ENCODE measurements at regions not wholly inside any gene's neighbourhood (a gene's known extent, or its start where the extent isn't known, plus 50 kb on each side); places are given as distances from the start of the nearest gene placed in this dataset.
"Not testable (repeated sequence)": the region's sequence is repeated elsewhere in the genome, so short reads cannot be mapped to it uniquely, and the experiment has no call there.

DNA sequence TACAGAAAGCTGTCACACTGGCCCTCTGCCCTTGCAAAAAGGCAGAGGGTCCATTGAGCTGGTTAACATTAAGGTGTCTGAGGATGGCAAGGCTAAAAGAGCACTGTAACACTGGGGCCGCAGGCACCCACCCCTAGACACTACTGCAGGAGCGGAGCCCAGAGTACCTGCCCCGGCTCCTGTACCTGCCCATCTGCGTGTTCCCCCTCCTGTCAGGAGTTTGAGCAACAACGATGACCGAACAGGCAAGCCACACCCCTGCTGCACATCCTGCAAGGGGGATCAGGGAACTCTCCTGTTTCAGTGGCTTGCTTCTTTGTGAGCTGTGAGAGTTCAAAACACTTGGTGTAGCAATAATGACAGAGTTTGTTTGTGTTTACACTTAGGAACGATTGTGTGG, 117.4 kb upstream of the STARD13 start:
- ATAC-seq (no peak), DNase-seq (no peak)
- Mint-ChIP-seq H3K27me3 (ENCODE audit: low read depth) (no peaks in the 10 kb centered on the region), H3K9me3 (ENCODE audit: insufficient read depth) (no peaks in the 10 kb centered on the region), H3K4me1 (ENCODE audit: low read depth) (no peaks in the 10 kb centered on the region), H3K4me3 (no peak overlapping the region), H3K27ac (no peak overlapping the region), H3K36me3 (ENCODE audit: low read depth) (no peaks in the 10 kb centered on the region)
- CTCF ChIA-PET: no interaction called here
- POLR2A ChIA-PET: no interaction called here

DNA sequence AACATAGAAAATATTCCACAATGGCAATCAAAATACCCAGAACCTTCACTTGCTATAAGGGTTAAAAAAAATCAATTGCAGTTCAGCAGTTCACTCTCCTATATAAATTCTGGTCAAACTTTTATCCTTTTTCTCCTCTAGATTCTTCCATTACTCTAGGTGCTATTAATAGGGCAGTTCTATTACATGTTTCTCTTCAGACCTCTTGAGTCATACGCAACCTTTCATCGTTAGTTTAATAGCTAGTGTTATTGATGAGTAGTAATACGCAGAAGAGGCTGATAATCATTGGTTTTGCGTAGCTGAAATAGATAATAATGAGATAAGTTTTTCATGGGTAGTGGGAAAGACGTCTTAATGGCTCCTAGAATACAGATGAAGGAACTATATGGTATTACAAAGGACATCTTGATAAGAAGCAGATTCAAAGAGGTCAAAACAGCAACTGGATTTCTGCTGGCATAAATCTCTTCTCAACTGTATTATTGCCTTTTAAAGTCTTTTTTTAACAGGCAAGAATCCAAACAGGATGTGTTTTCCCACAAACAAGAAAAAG, 118.3 kb upstream of the STARD13 start:
- CTCF ChIA-PET: no interaction called here
- Mint-ChIP-seq H3K9me3 (ENCODE audit: insufficient read depth) (no peaks in the 10 kb centered on the region), H3K4me1 (ENCODE audit: low read depth) (no peaks in the 10 kb centered on the region), H3K27me3 (ENCODE audit: low read depth) (peaks cover 2% of the 10 kb centered on the region), H3K36me3 (ENCODE audit: low read depth) (no peaks in the 10 kb centered on the region), H3K27ac (no peak overlapping the region), H3K4me3 (no peak overlapping the region)
- DNase-seq: no peak
- POLR2A ChIA-PET: no interaction called here
- no peak for ATAC-seq

DNA sequence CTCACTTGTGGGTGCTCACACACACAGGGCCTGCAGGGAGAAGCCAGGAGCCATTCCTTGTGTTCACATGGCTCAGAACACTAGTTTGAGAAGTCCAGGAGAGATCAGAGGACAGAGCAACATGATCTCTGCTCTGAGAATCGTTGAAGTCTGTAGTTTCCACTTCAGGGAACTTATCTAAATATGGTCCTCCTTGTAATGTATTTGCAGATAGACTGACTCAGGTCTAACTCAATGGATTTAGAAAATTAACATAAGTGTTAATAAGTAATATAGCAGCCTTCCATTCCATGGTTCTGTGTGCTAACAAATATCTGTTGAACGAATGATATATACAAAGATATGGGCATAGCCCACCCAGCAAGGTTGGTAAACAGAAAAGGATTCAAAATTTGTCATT, 119.8 kb upstream of the STARD13 start:
- Mint-ChIP-seq H3K27ac (no peak overlapping the region), H3K36me3 (ENCODE audit: low read depth) (no peaks in the 10 kb centered on the region), H3K9me3 (ENCODE audit: insufficient read depth) (no peaks in the 10 kb centered on the region), H3K4me1 (ENCODE audit: low read depth) (no peaks in the 10 kb centered on the region), H3K4me3 (no peak overlapping the region), H3K27me3 (ENCODE audit: low read depth) (peaks cover 2% of the 10 kb centered on the region)
- no peak for DNase-seq
- ChIA-PET CTCF (interaction anchor here (1.0 kb wide), 1 partner anchor 33 kb away, joined by 3 read pairs; no protein-coding TSS in a partner anchor), POLR2A (no interaction called here)
- no peak for ATAC-seq

DNA sequence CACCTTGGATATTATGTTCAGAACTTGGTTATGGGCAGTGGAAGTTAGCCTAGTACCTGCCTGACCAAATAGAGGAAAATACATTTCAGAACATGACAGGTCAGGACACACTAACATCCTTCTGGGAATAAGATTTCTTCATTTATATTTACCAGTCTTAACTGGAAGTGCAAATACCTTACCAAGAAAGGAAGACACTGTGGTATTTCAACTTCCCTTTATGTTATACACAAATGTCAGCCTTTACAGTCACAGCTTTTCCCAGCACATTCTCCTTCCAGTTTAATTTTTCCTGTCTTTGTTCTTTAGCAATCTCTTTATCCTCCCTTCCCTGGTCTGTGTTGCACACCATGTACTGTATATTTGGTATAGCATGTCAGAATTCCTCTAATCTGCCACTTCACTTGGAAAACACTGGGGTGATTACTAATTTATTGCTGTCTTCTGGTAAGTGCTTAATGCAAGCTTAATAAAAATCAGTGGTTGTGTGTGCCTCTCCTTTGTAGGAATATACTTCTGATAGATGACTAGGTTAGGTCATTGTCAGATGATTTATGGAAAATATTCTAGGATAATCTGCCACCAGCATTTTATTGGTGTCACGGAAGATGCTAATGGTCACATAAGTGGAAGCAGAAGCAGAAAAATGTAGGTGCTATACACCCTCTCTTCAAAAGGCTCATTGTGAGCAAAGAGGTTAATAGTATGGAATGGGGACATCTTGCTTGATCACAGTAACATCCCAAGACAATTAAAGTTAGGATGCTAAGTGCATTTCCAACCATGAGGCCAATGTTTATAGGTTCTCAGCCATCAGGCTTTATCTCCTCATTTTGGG, 124.3 kb upstream of the STARD13 start:
- Mint-ChIP-seq H3K36me3 (ENCODE audit: low read depth) (no peaks in the 10 kb centered on the region), H3K9me3 (ENCODE audit: insufficient read depth) (no peaks in the 10 kb centered on the region), H3K27me3 (ENCODE audit: low read depth) (peaks cover 2% of the 10 kb centered on the region), H3K27ac (no peak overlapping the region), H3K4me1 (ENCODE audit: low read depth) (peaks cover 3% of the 10 kb centered on the region), H3K4me3 (no peak overlapping the region)
- CTCF ChIA-PET: no interaction called here
- POLR2A ChIA-PET: no interaction called here
- DNase-seq: no peak
- no peak for ATAC-seq

DNA sequence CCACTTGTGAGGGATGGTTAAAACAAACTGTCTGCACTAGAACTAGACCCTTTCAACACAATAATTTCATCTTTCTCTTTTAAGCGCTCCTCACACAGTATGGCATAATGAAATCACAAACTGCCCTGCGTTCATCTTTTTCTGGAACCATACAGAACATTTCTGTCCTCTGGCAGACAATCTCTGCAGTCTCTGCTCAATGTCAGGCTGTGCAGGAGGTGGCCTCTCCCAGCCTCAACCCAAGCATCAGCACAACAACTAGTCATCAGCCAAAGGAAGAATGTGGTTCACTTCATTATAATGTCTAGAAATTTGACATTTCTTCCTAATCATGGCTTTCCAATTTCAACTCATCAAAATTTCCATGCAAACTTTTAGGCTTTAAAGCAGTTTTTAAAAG, 125.1 kb upstream of the STARD13 start:
- H3K4me3 Mint-ChIP-seq: no peak overlapping the region
- ATAC-seq (no peak), DNase-seq (no peak)
- peaks cover 3% of the 10 kb centered on the region for H3K4me1 Mint-ChIP-seq (ENCODE audit: low read depth)
- H3K27me3 Mint-ChIP-seq (ENCODE audit: low read depth): peaks cover 2% of the 10 kb centered on the region
- H3K36me3 Mint-ChIP-seq (ENCODE audit: low read depth): no peaks in the 10 kb centered on the region
- ChIA-PET CTCF (no interaction called here), POLR2A (no interaction called here)
- H3K27ac Mint-ChIP-seq: no peak overlapping the region
- no peaks in the 10 kb centered on the region for H3K9me3 Mint-ChIP-seq (ENCODE audit: insufficient read depth)

DNA sequence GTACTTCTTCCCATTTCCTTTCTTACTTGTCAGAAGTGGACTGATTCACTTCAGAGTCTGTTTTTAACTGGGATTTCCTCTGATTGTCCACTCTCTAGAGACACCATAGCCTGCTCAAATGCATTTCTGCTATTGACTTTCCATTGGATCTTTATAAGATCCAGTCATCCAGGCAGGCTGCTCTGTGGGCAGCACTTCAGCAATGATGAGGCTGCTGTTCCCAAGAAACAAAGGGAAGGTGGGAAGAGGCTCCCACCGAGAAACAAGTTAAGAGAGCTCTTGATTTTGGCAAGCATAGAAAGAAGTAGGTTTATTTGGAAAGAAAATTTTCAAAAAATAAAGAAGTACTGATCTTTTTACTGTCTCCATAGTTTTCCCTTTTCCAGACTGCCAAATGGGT, 125.8 kb upstream of the STARD13 start:
- Mint-ChIP-seq H3K4me1 (ENCODE audit: low read depth) (peaks cover 3% of the 10 kb centered on the region), H3K27ac (no peak overlapping the region), H3K4me3 (no peak overlapping the region), H3K9me3 (ENCODE audit: insufficient read depth) (no peaks in the 10 kb centered on the region), H3K36me3 (ENCODE audit: low read depth) (no peaks in the 10 kb centered on the region), H3K27me3 (ENCODE audit: low read depth) (peaks cover 2% of the 10 kb centered on the region)
- ChIA-PET POLR2A (no interaction called here), CTCF (no interaction called here)
- DNase-seq: no peak
- ATAC-seq: no peak

DNA sequence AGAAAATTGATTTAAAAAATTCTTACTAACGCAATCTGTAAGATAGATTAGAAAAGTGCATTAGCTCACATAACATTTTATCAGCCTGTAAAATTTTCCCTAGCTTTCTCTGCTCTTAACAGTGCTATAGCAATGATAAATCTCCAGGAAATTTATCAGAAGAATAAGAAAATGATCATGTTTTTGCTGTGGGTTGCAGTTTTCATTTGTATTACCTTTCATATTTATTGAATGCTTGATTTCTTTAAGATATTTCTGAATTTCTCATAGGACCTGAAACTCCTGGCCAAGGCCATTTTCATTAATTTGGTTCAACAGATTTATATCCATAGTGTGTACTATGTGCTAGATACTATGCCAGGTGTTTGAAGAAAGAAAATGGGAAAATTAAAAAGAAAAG, 130.3 kb upstream of the STARD13 start:
- Mint-ChIP-seq H3K27ac (no peak overlapping the region), H3K36me3 (ENCODE audit: low read depth) (no peaks in the 10 kb centered on the region), H3K27me3 (ENCODE audit: low read depth) (peaks cover 2% of the 10 kb centered on the region), H3K4me3 (no peak overlapping the region), H3K4me1 (ENCODE audit: low read depth) (no peaks in the 10 kb centered on the region), H3K9me3 (ENCODE audit: insufficient read depth) (no peaks in the 10 kb centered on the region)
- ChIA-PET POLR2A (no interaction called here), CTCF (no interaction called here)
- DNase-seq (no peak), ATAC-seq (no peak)

DNA sequence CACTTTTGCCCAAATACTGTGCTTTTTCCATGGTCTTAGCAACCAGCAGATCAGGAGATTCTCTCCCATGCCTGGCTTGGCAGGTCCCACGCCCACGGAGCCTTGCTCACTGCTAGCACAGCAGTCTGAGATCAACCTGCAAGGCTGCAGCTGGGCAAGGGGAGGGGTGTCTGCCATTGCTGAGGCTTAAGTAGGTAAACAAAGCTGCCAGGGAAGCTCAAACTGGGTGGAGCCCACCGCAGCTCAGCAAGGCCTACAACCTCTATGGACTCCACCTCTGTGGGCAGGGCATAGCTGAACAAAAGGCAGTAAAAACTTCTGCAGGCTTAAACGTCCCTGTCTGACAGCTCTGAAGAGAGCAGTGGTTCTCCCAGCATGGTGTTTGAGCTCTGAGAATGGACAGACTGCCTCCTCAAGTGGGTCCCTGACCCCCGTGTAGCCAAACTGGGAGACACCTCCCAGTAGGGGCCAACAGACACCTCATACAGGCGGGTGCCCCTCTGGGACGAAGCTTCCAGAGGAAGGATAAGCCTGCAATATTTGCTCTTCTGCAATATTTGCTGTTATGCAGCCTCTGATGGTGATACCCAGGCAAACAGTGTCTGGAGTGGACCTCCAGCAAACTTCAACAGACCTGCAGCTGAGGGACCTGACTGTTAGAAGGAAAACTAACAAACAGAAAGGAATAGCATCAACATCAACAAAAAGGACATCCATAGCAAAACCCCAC, 132.8 kb upstream of the STARD13 start:
- CTCF ChIA-PET: interaction anchor here (0.7 kb wide), 1 partner anchor 37 kb away, joined by 3 read pairs; no protein-coding TSS in a partner anchor
- H3K4me1 Mint-ChIP-seq (ENCODE audit: low read depth); DNase-seq; H3K27ac Mint-ChIP-seq; ATAC-seq; H3K4me3 Mint-ChIP-seq; H3K9me3 Mint-ChIP-seq (ENCODE audit: insufficient read depth); H3K36me3 Mint-ChIP-seq (ENCODE audit: low read depth); H3K27me3 Mint-ChIP-seq (ENCODE audit: low read depth); POLR2A ChIA-PET: not testable (repeated sequence)

DNA sequence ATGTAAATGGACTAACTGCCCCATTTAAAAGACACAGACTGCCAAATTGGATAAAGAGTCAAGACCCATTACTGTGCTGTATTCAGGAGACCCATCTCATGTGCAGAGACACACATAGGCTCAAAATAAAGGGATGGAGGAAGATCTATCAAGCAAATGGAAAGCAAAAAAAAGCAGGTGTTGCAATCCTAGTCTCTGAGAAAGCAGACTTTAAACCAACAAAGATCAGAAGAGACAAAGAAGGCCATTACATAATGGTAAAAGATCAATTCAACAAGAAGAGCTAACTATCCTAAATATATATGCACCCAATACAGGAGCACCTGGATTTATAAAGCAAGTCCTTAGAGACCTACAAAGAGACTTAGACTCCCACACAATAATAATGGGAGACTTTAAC, 134.6 kb upstream of the STARD13 start:
- H3K4me1 Mint-ChIP-seq (ENCODE audit: low read depth); H3K4me3 Mint-ChIP-seq; POLR2A ChIA-PET; CTCF ChIA-PET; H3K27me3 Mint-ChIP-seq (ENCODE audit: low read depth); ATAC-seq; H3K27ac Mint-ChIP-seq; H3K9me3 Mint-ChIP-seq (ENCODE audit: insufficient read depth); H3K36me3 Mint-ChIP-seq (ENCODE audit: low read depth); DNase-seq: not testable (repeated sequence)

DNA sequence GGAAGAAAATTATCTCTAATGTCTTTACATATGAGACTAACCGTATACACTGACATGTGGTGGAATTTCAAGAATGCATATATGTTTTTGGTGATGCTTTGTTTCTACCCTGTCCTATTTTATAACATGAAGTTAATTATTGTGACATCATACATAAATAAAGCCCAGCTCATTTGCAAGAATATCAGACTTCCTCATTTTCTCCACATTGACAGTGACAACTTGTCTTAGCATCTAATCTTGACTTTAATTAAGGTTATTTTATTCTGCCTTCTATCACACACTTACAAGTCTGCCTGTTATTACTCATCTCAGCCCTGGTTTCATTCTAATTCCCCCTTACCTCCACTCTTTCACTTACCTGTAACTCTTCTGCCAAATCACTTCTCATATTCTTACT, 140.6 kb upstream of the STARD13 start:
- H3K27ac Mint-ChIP-seq: no peak overlapping the region
- POLR2A ChIA-PET: no interaction called here
- CTCF ChIA-PET: interaction anchor here (0.8 kb wide), 1 partner anchor 117 kb away, joined by 3 read pairs; no protein-coding TSS in a partner anchor
- no peaks in the 10 kb centered on the region for H3K27me3 Mint-ChIP-seq (ENCODE audit: low read depth)
- ATAC-seq: no peak
- no peak for DNase-seq
- no peaks in the 10 kb centered on the region for H3K36me3 Mint-ChIP-seq (ENCODE audit: low read depth)
- no peak overlapping the region for H3K4me3 Mint-ChIP-seq
- no peaks in the 10 kb centered on the region for H3K9me3 Mint-ChIP-seq (ENCODE audit: insufficient read depth)
- no peaks in the 10 kb centered on the region for H3K4me1 Mint-ChIP-seq (ENCODE audit: low read depth)

DNA sequence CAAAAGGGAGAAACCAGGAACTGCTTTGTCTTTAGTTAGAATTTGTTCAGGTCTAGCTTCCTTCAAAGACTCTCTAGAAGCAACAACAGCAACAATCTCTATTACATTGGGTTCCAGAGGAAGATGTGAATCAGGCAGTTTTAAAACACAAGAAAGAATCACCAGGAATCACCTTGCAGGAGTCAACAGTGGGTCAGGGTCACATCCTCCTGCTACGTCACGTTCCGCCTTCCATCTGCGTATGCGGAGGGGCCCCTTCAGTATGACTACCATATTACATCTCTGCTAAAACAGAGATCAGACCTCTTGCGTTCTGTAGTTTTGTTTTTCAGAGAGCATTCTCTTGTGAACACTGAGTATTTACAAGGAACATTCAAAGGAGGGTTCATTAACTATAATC, 147.8 kb upstream of the STARD13 start:
- Mint-ChIP-seq H3K27me3 (ENCODE audit: low read depth) (peaks cover 5% of the 10 kb centered on the region), H3K4me1 (ENCODE audit: low read depth) (no peaks in the 10 kb centered on the region), H3K27ac (no peak overlapping the region), H3K9me3 (ENCODE audit: insufficient read depth) (no peaks in the 10 kb centered on the region), H3K4me3 (no peak overlapping the region), H3K36me3 (ENCODE audit: low read depth) (no peaks in the 10 kb centered on the region)
- ChIA-PET CTCF (no interaction called here), POLR2A (no interaction called here)
- DNase-seq (no peak), ATAC-seq (no peak)

DNA sequence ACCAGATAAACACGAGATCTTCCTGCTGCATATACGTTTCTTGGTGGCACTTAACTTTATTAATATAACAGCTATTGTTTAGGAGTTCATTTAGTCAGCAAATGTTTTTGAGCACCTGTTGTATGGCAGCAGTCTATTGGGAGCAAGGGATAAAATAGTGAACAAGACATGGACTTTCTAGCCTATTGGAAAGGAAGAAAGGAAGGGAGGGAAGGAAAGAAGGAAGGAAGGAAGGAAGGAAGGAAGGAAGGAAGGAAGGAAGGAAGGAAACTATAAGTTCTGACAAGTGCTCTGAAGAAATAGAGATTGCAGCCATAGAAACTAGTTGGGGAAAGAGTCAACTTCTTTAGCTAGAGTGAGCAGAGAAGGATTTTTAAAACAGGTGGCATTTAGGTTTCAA, 149.1 kb upstream of the STARD13 start:
- CTCF ChIA-PET: no interaction called here
- no peak for DNase-seq
- Mint-ChIP-seq H3K4me1 (ENCODE audit: low read depth) (no peaks in the 10 kb centered on the region), H3K36me3 (ENCODE audit: low read depth) (no peaks in the 10 kb centered on the region), H3K9me3 (ENCODE audit: insufficient read depth) (no peaks in the 10 kb centered on the region), H3K4me3 (no peak overlapping the region), H3K27ac (no peak overlapping the region), H3K27me3 (ENCODE audit: low read depth) (peaks cover 5% of the 10 kb centered on the region)
- ATAC-seq: no peak
- POLR2A ChIA-PET: no interaction called here
